Adipocyte (in vitro differentiated cells): ENCODE measurements at regions not wholly inside any gene's neighbourhood (a gene's known extent, or its start where the extent isn't known, plus 50 kb on each side); places are given as distances from the start of the nearest gene placed in this dataset.

Experiments
- DNase-seq: peaks from one replicate; pipeline ENCODE4 v3.0.0-alpha.2; 2015; ENCODE audit warnings: low read depth
- H3K27me3 ChIP-seq: replicated peaks from 2 replicates; pipeline ENCODE4 v1.7.0; 2013; ENCODE audit warnings: mild to moderate bottlenecking, low read length, moderate library complexity; ENCODE audit not compliant: control insufficient read depth, insufficient read depth
- H3K36me3 ChIP-seq: 2 replicates; pipeline ENCODE4 v1.7.0; 2013; ENCODE audit warnings: low read length, mild to moderate bottlenecking, moderate library complexity; ENCODE audit not compliant: control insufficient read depth, insufficient read depth, severe bottlenecking
- H3K4me1 ChIP-seq: 2 replicates; pipeline ENCODE4 v1.7.0; 2013; ENCODE audit warnings: mild to moderate bottlenecking, low read length, moderate library complexity; ENCODE audit not compliant: control insufficient read depth, insufficient read depth
- H3K4me3 ChIP-seq: 2 replicates; pipeline ENCODE4 v1.7.0; 2013; ENCODE audit warnings: mild to moderate bottlenecking, low read length, moderate library complexity
- H3K9ac ChIP-seq: 2 replicates; pipeline ENCODE4 v1.7.0; 2013; ENCODE audit warnings: mild to moderate bottlenecking, low read length, moderate library complexity
- H3K9me3 ChIP-seq: 2 replicates; pipeline ENCODE4 v1.7.0; 2013; ENCODE audit warnings: mild to moderate bottlenecking, low read length, moderate library complexity; ENCODE audit not compliant: control insufficient read depth

DNA sequence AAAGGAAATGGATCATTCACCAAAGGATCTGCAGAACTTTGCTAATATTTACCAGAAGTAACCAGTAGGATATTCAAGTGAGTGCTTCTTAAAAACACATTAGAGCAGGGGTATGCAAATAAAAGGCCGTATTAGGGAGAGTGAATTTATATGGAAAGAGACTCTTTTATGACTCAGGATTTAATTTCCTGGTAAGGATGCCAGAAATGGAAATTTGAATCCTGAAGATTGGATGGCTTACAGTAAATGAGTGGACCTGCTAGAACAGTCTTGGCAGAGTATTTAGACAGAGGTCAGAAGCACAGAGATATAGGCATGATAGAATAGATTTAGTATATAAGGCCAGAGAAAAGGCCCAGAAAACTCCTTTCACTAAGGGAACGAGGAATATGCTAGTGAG, 201.6 kb downstream of the SLITRK5 start:
- Histone ChIP-seq H3K4me1 (no peaks in the 10 kb centered on the region), H3K27me3 (no peaks in the 10 kb centered on the region), H3K9ac (no peak overlapping the region), H3K4me3 (no peak overlapping the region), H3K36me3 (no peaks in the 10 kb centered on the region), H3K9me3 (no peaks in the 10 kb centered on the region)
- DNase-seq = no peak

- Histone ChIP-seq H3K4me1 (no peaks in the 10 kb centered on the region), H3K36me3 (no peaks in the 10 kb centered on the region), H3K27me3 (no peaks in the 10 kb centered on the region), H3K9me3 (no peaks in the 10 kb centered on the region), H3K9ac (no peak overlapping the region), H3K4me3 (no peak overlapping the region)
- DNase-seq = no peak
Measured at GRCh38 chr13:87877477-87877876, 206.3 kb downstream of the SLITRK5 start.

DNA sequence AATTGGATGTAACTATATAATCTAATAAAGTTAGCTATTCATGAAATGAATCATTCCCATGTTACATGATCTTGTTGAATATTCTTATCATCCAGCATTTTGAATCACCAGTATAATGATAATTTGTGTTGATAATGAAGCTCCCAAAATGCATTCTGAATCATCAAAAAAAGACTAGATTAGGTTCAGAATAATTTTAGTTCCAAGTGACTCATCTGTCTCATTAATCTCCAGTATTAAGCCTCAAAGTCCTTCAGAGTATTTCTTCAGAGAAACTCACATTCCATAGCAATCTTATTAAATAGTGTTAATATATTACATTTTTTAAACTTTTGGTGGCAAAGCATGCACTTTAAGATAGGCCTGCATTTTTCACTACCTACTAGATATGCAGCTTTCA, 207.5 kb downstream of the SLITRK5 start:
- H3K36me3 ChIP-seq = no peaks in the 10 kb centered on the region
- no peaks in the 10 kb centered on the region for H3K27me3 ChIP-seq
- H3K9ac ChIP-seq = no peak overlapping the region
- no peak for DNase-seq
- no peaks in the 10 kb centered on the region for H3K4me1 ChIP-seq
- H3K9me3 ChIP-seq = no peaks in the 10 kb centered on the region
- no peak overlapping the region for H3K4me3 ChIP-seq

DNA sequence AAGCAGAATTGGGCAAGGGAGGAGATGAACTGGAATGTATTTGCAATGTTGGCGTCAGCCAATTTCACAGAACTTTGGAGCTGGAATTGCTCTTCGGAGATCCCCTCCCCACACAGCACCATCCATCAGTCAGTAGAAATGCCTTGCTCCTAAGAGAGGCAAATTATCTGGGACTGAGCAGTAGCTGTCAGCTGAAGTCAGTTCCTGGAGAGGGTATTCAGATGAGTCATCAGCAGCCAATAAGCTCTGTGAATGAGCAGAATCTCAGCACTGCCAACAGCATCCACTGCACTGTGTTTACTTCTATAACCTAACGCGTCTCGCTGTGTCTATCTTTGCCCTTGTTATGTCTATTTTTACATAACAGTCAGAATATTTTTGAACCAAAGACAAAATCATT, 213.7 kb downstream of the SLITRK5 start:
- Histone ChIP-seq H3K9ac (no peak overlapping the region), H3K27me3 (no peaks in the 10 kb centered on the region), H3K36me3 (no peaks in the 10 kb centered on the region), H3K4me1 (no peaks in the 10 kb centered on the region), H3K9me3 (no peaks in the 10 kb centered on the region), H3K4me3 (no peak overlapping the region)
- DNase-seq = no peak

- Histone ChIP-seq H3K9me3 (no peaks in the 10 kb centered on the region), H3K36me3 (no peaks in the 10 kb centered on the region), H3K4me3 (no peak overlapping the region), H3K4me1 (no peaks in the 10 kb centered on the region), H3K27me3 (no peaks in the 10 kb centered on the region), H3K9ac (no peak overlapping the region)
- no peak for DNase-seq
Measured at GRCh38 chr13:87887459-87888123, 216.4 kb downstream of the SLITRK5 start.

DNA sequence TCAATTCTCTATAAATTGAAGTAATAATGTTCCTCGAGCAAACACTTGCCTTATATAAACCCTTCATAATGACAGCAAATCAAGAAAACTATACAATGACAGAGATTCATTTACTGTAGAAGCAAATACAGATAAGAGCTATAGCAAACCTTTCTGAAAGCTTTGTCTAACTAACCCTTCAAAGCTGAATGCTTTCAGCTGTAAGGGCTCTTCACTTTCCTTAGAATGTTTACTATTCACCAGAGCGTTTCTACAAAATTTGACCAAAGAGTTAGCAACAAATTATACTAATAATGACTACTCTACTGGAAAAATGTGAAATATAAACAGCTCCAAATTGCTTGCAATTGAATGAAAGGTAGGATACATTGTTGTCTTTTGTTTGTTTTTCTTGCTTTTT, 218.1 kb downstream of the SLITRK5 start:
- Histone ChIP-seq H3K9ac (no peak overlapping the region), H3K4me1 (no peaks in the 10 kb centered on the region), H3K9me3 (no peaks in the 10 kb centered on the region), H3K4me3 (no peak overlapping the region), H3K27me3 (no peaks in the 10 kb centered on the region), H3K36me3 (no peaks in the 10 kb centered on the region)
- no peak for DNase-seq

DNA sequence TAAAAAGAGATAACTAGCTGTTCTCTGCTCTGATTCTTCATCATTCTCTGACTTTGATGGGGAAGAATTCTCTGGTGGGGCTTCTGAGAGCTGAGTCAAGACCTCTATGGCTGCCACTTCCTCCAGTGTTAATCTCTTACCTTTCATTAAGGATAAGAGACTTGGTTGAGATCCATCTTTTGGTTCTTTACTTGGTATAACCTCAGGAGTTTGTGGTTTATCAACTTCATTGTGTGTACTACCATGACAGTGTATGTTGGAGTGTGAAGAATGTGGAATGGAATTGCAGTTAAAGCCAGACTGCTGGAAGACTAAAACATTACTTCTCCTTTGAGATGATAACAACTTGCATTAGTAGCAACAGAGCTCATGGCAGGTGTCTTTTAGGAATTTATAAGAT, 222.0 kb downstream of the SLITRK5 start:
- no peaks in the 10 kb centered on the region for H3K36me3 ChIP-seq
- no peaks in the 10 kb centered on the region for H3K4me1 ChIP-seq
- no peak overlapping the region for H3K9ac ChIP-seq

DNA sequence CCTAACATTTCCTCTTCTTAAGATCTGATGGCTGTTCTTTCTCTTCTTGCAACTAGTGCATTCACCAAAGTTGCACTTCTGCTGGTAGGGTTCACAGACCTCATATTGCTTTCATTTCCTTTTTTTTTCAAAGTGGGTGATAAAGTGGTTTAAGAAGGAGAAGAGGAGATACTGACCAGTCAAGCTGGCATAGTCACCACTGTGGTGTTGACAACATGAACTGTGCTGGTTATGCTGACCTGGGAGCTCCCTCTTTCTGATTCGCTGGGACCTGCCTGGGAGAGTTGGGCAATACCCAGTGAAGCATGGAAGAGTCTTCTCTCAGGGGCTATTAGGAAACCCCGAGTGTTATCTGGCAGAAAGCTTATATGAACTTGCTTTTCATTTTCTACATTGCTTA, 222.9 kb downstream of the SLITRK5 start:
- no peak for DNase-seq
- H3K4me1 ChIP-seq = no peaks in the 10 kb centered on the region
- no peaks in the 10 kb centered on the region for H3K27me3 ChIP-seq
- no peak overlapping the region for H3K9ac ChIP-seq
- no peaks in the 10 kb centered on the region for H3K36me3 ChIP-seq
- no peaks in the 10 kb centered on the region for H3K9me3 ChIP-seq
- no peak overlapping the region for H3K4me3 ChIP-seq

More for the DNA sequence above, 222.0 kb downstream of the SLITRK5 start:
- DNase-seq = no peak
- Histone ChIP-seq H3K27me3 (no peaks in the 10 kb centered on the region), H3K4me3 (no peak overlapping the region), H3K9me3 (no peaks in the 10 kb centered on the region)

DNA sequence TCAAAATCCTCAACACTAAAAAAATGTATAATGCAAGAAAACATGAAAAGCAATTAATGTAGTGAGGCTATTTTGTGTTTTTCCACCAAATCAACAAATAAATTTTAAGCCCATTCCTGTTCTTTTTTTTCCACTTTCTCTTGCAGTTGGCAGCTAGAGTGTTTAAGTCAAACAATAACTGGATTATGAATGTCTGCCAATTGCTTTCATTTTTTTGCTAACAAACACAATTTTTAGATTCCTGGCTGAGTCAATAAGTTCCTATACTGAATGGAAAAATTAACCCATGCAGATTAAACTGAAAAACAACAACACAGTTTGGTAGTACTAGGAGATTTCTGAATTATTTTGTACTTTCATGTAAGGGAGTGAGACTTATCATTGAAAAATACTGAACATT, 232.4 kb downstream of the SLITRK5 start:
- Histone ChIP-seq H3K9ac (no peak overlapping the region), H3K27me3 (no peaks in the 10 kb centered on the region), H3K4me3 (no peak overlapping the region), H3K36me3 (no peaks in the 10 kb centered on the region), H3K4me1 (no peaks in the 10 kb centered on the region), H3K9me3 (no peaks in the 10 kb centered on the region)
- no peak for DNase-seq

DNA sequence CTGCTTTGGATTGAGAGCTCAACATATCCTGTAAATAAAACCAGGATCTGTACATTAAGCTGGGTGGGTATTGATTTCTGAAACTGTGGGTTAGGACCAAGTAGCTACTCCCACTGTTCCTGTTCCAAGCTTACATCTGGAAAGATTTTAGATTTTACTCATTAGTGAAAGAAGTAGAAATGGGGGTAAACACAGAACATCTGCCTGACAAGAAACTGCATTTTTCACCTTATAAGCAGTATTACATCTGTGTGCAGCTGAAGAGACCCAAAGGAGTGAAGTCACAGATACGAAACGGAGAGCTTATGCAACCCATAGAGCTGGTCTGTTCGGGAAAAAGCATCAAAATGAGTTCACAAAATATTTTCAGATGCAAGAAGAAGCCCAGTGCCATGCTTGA, 235.2 kb downstream of the SLITRK5 start:
- Histone ChIP-seq H3K4me1 (no peaks in the 10 kb centered on the region), H3K9me3 (no peaks in the 10 kb centered on the region), H3K9ac (no peak overlapping the region), H3K4me3 (no peak overlapping the region), H3K36me3 (no peaks in the 10 kb centered on the region), H3K27me3 (no peaks in the 10 kb centered on the region)
- no peak for DNase-seq

DNA sequence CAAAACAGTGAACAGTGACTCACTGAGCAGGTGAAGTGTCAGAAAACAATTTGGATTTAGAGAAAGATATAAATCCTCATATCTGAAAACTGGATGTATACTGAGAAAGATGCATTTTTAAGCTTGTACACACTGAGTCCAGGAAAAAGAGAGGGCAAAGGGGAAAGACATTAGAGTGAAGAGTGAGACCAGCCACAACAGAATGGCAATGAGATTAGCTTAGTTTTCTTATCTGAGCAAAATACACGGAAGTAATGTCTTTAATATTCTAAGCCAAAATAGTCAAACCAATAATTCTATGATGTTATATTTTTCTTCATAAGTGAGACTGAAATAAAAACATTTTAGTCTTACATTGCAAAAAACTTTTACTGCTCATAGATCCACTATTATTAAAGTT, 236.0 kb downstream of the SLITRK5 start:
- Histone ChIP-seq H3K4me1 (no peaks in the 10 kb centered on the region), H3K27me3 (no peaks in the 10 kb centered on the region)
- no peak for DNase-seq

DNA sequence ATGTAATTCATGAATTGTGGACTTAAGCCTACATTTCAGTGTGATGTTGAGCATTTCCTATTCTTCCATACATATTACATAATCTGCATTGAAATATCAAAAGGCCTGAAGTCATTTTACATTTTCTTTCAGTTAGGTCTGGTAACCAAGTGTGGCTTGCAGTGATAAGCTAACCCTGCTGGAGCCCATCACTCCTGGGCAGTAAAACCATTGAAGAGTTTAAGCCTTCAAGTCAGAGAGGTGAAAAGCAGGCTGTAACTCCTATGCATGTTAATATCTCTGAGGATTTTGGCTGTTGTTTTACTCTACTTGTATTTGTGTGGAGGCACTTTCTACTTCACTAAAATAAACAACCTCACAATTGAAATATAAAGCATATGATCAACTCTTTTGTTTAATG, 248.8 kb downstream of the SLITRK5 start:
- Histone ChIP-seq H3K9ac (no peak overlapping the region), H3K4me1 (no peaks in the 10 kb centered on the region), H3K4me3 (no peak overlapping the region), H3K27me3 (no peaks in the 10 kb centered on the region), H3K36me3 (no peaks in the 10 kb centered on the region), H3K9me3 (peaks cover 9% of the 10 kb centered on the region)
- DNase-seq = no peak

More for the DNA sequence above, 236.0 kb downstream of the SLITRK5 start:
- no peak overlapping the region for H3K9ac ChIP-seq
- H3K9me3 ChIP-seq = no peaks in the 10 kb centered on the region
- H3K36me3 ChIP-seq = no peaks in the 10 kb centered on the region
- no peak overlapping the region for H3K4me3 ChIP-seq
